SK-N-MC (cell line): ENCODE measurements at regions not wholly inside any gene's neighbourhood (a gene's known extent, or its start where the extent isn't known, plus 50 kb on each side); places are given as distances from the start of the nearest gene placed in this dataset.

Experiments
- EZH2 ChIP-seq: fragments of 200-600 bp; sonication (generic); IDR thresholded peaks from one replicate; pipeline ENCODE4 v1.6.1; 2017; ENCODE audit warnings: antibody characterized with exemption
- FOXP2 ChIP-seq: optimal IDR thresholded peaks from 2 replicates; pipeline ENCODE3; 2011; ENCODE audit warnings: mild to moderate bottlenecking, moderate library complexity; ENCODE audit not compliant: insufficient read depth; ENCODE audit errors: extremely low read length, control extremely low read depth
- POLR2AphosphoS5 ChIP-seq: IDR thresholded peaks from 2 replicates; pipeline ENCODE4 v1.6.1; 2012; ENCODE audit warnings: mild to moderate bottlenecking, low read depth, low read length, borderline replicate concordance

GRCh38 chr5:39730006-39730405 lies 305.2 kb upstream of the DAB2 start:
- TF ChIP-seq EZH2, result no peak
- TF ChIP-seq POLR2AphosphoS5, result no peak
- TF ChIP-seq FOXP2, result no peak
